HG02970 (cell line): ENCODE measurements at regions not wholly inside any gene's neighbourhood (a gene's known extent, or its start where the extent isn't known, plus 50 kb on each side); places are given as distances from the start of the nearest gene placed in this dataset.
A peak's percentile ranks its signal among the peaks of the same experiment; 100 is the strongest.

Experiments
- ATAC-seq: cut with Tn5 transposase; IDR thresholded peaks from one replicate; pipeline ENCODE4 v1.9.1; 2021; ENCODE audit warnings: mild to moderate bottlenecking, moderate library complexity, moderate number of reproducible peaks; ENCODE audit not compliant: unreplicated experiment, low FRiP score

- ATAC-seq: no peak
Measured at GRCh38 chr12:18207266-18207665, 54.1 kb upstream of the PIK3C2G start.

GRCh38 chr12:18206198-18206597 is 55.1 kb upstream of the PIK3C2G start:
- no peak for ATAC-seq

GRCh38 chr12:18204053-18204452 is 57.3 kb upstream of the PIK3C2G start:
- ATAC-seq: no peak

GRCh38 chr12:18192119-18192518 is 69.2 kb upstream of the PIK3C2G start:
- ATAC-seq: no peak

GRCh38 chr12:18183141-18183540 is 78.2 kb upstream of the PIK3C2G start:
- no peak for ATAC-seq

- ATAC-seq: no peak
Measured at GRCh38 chr12:18171571-18171970, 81.6 kb upstream of the RERGL start.

- no peak for ATAC-seq
Measured at GRCh38 chr12:18168016-18168415, 78.0 kb upstream of the RERGL start.

- ATAC-seq: no peak
Measured at GRCh38 chr12:18165889-18166288, 75.9 kb upstream of the RERGL start.

- ATAC-seq: peak; percentile 98
Measured at GRCh38 chr12:18165422-18165871, 75.5 kb upstream of the RERGL start.

- no peak for ATAC-seq
Measured at GRCh38 chr12:18160901-18161300, 70.9 kb upstream of the RERGL start.

GRCh38 chr12:18158774-18159557 is 69.0 kb upstream of the RERGL start:
- ATAC-seq: no peak

- no peak for ATAC-seq
Measured at GRCh38 chr12:18153826-18154225, 63.8 kb upstream of the RERGL start.

- ATAC-seq: no peak
Measured at GRCh38 chr12:18151036-18151435, 61.0 kb upstream of the RERGL start.

- ATAC-seq: no peak
Measured at GRCh38 chr12:18148961-18149360, 59.0 kb upstream of the RERGL start.

GRCh38 chr12:18146363-18146762 is 56.4 kb upstream of the RERGL start:
- no peak for ATAC-seq

GRCh38 chr12:18145924-18146323 is 55.9 kb upstream of the RERGL start:
- ATAC-seq: no peak

GRCh38 chr12:18141048-18141982 is 51.3 kb upstream of the RERGL start:
- ATAC-seq: no peak

- no peak for ATAC-seq
Measured at GRCh38 chr12:18139989-18140596, 50.1 kb upstream of the RERGL start.
